ENCODE measurements at regions not wholly inside any gene's neighbourhood (a gene's known extent, or its start where the extent isn't known, plus 50 kb on each side); places are given as distances from the start of the nearest gene placed in this dataset.

- H3K9ac ChIP-seq (replicated peaks in 1 of 4; ENCODE audit: extremely low read depth in 1 of 4, low read depth in 3 of 4, low read length in 3 of 4) = no peak overlapping the region
- H3K18ac ChIP-seq (ENCODE audit: extremely low read depth, low read length) = no peak overlapping the region
- no peak overlapping the region for H2BK12ac ChIP-seq (ENCODE audit: low read depth, low read length)
- H2AK5ac ChIP-seq (ENCODE audit: low read depth, low read length) = no peak overlapping the region
- no peaks in the 10 kb centered on the region for H4K20me1 ChIP-seq (replicated peaks in 1 of 2; ENCODE audit: control insufficient read depth in 1 of 2, insufficient read depth in 2 of 2, low read length in 2 of 2)
- H3K4ac ChIP-seq (replicated peaks; ENCODE audit: insufficient read length, low read depth, low read length) = no peak overlapping the region
- H3K79me1 ChIP-seq (ENCODE audit: low read depth, low read length) = no peaks in the 10 kb centered on the region
- no peak overlapping the region for H4K5ac ChIP-seq (ENCODE audit: insufficient read length, low read depth, low read length)
- H3K27me3 ChIP-seq (replicated peaks in 1 of 4; ENCODE audit: control insufficient read depth in 3 of 4, extremely low read depth in 1 of 4, insufficient read depth in 3 of 4, low read length in 3 of 4) = no peaks in the 10 kb centered on the region
- no peaks in the 10 kb centered on the region for H3K4me1 ChIP-seq (replicated peaks in 1 of 4; ENCODE audit: control insufficient read depth in 3 of 4, insufficient read depth in 4 of 4, low read length in 3 of 4)
- H3K4me2 ChIP-seq (ENCODE audit: insufficient read depth in 1 of 2, low read depth in 2 of 2, low read length in 2 of 2) = no peak overlapping the region
- ChIA-PET POLR2A (ENCODE audit: partially characterized antibody) (no interaction called here), CTCF (ENCODE audit: partially characterized antibody) (interaction anchor here (0.6 to 4.0 kb wide), 5 partner anchors 10 to 1918 kb away, joined by 3 to 12 read pairs (median 3); no protein-coding TSS in a partner anchor)
- H2BK120ac ChIP-seq (replicated peaks; ENCODE audit: low read depth, low read length) = no peak overlapping the region
- no peaks in the 10 kb centered on the region for H3K36me3 ChIP-seq (ENCODE audit: control insufficient read depth in 2 of 4, insufficient read depth in 4 of 4, low read length in 3 of 4)
- no peak overlapping the region for H3K56ac ChIP-seq (replicated peaks; ENCODE audit: insufficient read length, low read depth, low read length)
- FAIRE-seq = peak; percentile 88
- no peak overlapping the region for H3K27ac ChIP-seq (ENCODE audit: low read depth, low read length)
- no peak overlapping the region for H2BK15ac ChIP-seq (ENCODE audit: low read length)
- H4K91ac ChIP-seq (replicated peaks; ENCODE audit: insufficient read length, low read length) = no peak overlapping the region
- H3K23me2 ChIP-seq (ENCODE audit: low read depth, low read length) = no peaks in the 10 kb centered on the region; the same call in 1 of the 2 replicates
- H3K9me3 ChIP-seq (ENCODE audit: insufficient read depth in 2 of 2, low read depth in 1 of 2, low read length in 1 of 2) = no peaks in the 10 kb centered on the region
- H2AFZ ChIP-seq (ENCODE audit: low read length) = no peak overlapping the region; the same call in 1 of the 2 replicates
- no peak overlapping the region for H3K23ac ChIP-seq (ENCODE audit: insufficient read length)
- WGBS, 2 experiments (ENCODE audit: extremely low coverage in 1 of 2, insufficient coverage in 1 of 2, insufficient read length in 1 of 2, insufficient replicate concordance in 2 of 2, low coverage in 1 of 2, low lambda C conversion rate in 2 of 2, missing lambda C conversion rate in 1 of 2) = 44% methylated on average over 11 of the region's 11 CpGs; no CpG with 5 or more reads in 1 of the 2 experiments
- DNase-seq (ENCODE audit: low read depth in 1 of 2, low spot score in 2 of 2) = peak; percentile 43 to 90
- H2BK5ac ChIP-seq (ENCODE audit: low read depth, low read length) = no peak overlapping the region
- no peak for TF ChIP-seq NANOG (IDR thresholded peaks at IDR 0.05; ENCODE audit: insufficient read depth, low read depth, low read length, poor library complexity, severe bottlenecking)
- TF ChIP-seq RAD21 (IDR thresholded peaks at IDR 0.05 in 1 of 2, conservative IDR thresholded peaks at IDR 0.05 in 1 of 2; ENCODE audit: low read depth in 2 of 2, low read length in 2 of 2) = peak; percentile 98 to 99
- TF ChIP-seq GABPA (IDR thresholded peaks at IDR 0.05; ENCODE audit: borderline replicate concordance, insufficient read depth, low read length) = no peak
- 0 out of 2 replicates have a peak, but pooled peaks have one; percentile 39 for TF ChIP-seq CREB1 (IDR thresholded peaks at IDR 0.05)
- TF ChIP-seq CEBPB (IDR thresholded peaks at IDR 0.05; ENCODE audit: low read depth, low read length) = peak; percentile 62; the same call in 1 of the 2 replicates
- peak; percentile 80 to 93 (median 84) for TF ChIP-seq CTCF (IDR thresholded peaks at IDR 0.05; ENCODE audit: control extremely low read depth in 1 of 3, insufficient read depth in 1 of 3, low read depth in 1 of 3, low read length in 3 of 3)
- H3K14ac ChIP-seq (ENCODE audit: insufficient read length) = no peak overlapping the region
- H3K79me2 ChIP-seq (ENCODE audit: control insufficient read depth in 1 of 2, insufficient read depth in 2 of 2, low read length in 2 of 2) = no peaks in the 10 kb centered on the region
- no peak overlapping the region for H3K4me3 ChIP-seq (ENCODE audit: extremely low read depth in 1 of 4, insufficient read depth in 2 of 4, low read depth in 3 of 4, low read length in 4 of 4)
- no peak overlapping the region for H2BK20ac ChIP-seq (ENCODE audit: low read length)
- H4K8ac ChIP-seq (ENCODE audit: extremely low read depth, insufficient read depth, low read length) = no peak overlapping the region
Measured at GRCh38 chr9:117644133-117644931, 59.9 kb upstream of the TLR4 start.
